Transverse colon (tissue), 4 donors: ENCODE measurements at regions not wholly inside any gene's neighbourhood (a gene's known extent, or its start where the extent isn't known, plus 50 kb on each side); places are given as distances from the start of the nearest gene placed in this dataset.

Experiments
- POLR2AphosphoS5 ChIP-seq, 3 donors: sonication (generic); formaldehyde crosslinking; IDR thresholded peaks; one replicate each; pipeline ENCODE4 v1.6.1; 2016; ENCODE audit warnings: antibody characterized with exemption in 3 of 3
- TF ChIP-seq, protein P1 (sequence below), 5 experiments: fragments of 200-600 bp in 3 of 5; fragments of 450-650 bp in 2 of 5; sonication (generic) in 3 of 5; IDR thresholded peaks; 1 replicate in 2 of 5; 2 replicates in 3 of 5; pipeline ENCODE4 v1.5.1; 2016 to 2017; ENCODE audit warnings: antibody characterized with exemption in 5 of 5, inconsistent platforms in 3 of 5, mild to moderate bottlenecking in 2 of 5, moderate library complexity in 1 of 5

DNA sequence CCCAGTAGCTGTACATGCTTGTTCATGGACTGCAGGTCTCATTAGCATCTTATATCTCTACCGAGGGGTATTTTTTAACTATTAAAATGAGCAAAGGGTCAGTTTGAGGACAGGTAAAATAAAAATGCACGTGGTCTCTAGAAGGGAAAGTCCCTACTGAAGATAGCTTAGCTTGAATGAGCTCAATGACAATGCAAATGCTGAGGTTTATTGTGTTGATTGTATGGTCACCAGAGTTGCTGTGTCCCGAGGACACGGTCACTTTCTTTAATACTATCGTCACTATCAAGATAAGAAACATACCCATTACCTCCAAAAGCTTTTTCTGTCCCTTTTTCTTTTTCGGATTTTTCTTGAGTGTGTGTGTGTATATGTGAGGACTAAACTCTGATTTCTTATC lies 250.5 kb upstream of the PRKX start:
- TF ChIP-seq, protein P1, sequence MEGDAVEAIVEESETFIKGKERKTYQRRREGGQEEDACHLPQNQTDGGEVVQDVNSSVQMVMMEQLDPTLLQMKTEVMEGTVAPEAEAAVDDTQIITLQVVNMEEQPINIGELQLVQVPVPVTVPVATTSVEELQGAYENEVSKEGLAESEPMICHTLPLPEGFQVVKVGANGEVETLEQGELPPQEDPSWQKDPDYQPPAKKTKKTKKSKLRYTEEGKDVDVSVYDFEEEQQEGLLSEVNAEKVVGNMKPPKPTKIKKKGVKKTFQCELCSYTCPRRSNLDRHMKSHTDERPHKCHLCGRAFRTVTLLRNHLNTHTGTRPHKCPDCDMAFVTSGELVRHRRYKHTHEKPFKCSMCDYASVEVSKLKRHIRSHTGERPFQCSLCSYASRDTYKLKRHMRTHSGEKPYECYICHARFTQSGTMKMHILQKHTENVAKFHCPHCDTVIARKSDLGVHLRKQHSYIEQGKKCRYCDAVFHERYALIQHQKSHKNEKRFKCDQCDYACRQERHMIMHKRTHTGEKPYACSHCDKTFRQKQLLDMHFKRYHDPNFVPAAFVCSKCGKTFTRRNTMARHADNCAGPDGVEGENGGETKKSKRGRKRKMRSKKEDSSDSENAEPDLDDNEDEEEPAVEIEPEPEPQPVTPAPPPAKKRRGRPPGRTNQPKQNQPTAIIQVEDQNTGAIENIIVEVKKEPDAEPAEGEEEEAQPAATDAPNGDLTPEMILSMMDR (IDR thresholded peaks at IDR 0.05), result no peak
- no peak for TF ChIP-seq POLR2AphosphoS5 (IDR thresholded peaks at IDR 0.05)
